A673 (cell line): ENCODE measurements at regions not wholly inside any gene's neighbourhood (a gene's known extent, or its start where the extent isn't known, plus 50 kb on each side); places are given as distances from the start of the nearest gene placed in this dataset.

Experiments used
- EZH2 ChIP-seq: fragments of 200-600 bp; sonication (generic); IDR thresholded peaks from 2 replicates; pipeline ENCODE4 v1.6.1; 2017; ENCODE audit warnings: borderline replicate concordance, low read depth, mild to moderate bottlenecking, mixed read lengths, antibody characterized with exemption, low read length; ENCODE audit not compliant: poor library complexity, severe bottlenecking
- TF ChIP-seq, protein P1 (sequence below): fragments of 300-800, 200-600 bp; sonication (generic); conservative IDR thresholded peaks from 2 replicates; pipeline ENCODE4 v1.5.1; 2017; ENCODE audit warnings: low read depth, mild to moderate bottlenecking, antibody characterized with exemption, low read length, moderate library complexity, mixed read lengths

DNA sequence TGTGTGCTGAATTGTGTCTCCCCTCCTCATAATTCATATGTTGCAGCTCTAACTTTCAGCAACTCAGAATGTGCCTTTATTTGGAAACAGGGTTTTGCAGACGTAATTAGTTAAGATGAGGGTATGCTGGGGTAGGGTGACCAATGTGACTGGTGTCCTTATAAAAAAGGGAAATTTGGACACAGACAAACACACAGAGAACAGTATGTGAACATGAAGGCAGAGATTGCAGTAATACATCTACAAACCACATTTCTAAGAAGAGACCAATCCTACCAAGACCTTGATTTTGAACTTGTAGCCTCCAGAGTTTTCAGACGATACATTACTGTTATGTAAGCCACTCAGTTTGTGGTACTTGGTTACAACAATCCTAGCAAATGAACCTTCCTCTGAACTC is 817.8 kb downstream of the TUSC7 start:
- TF ChIP-seq EZH2, result no peak
- TF ChIP-seq, protein P1, sequence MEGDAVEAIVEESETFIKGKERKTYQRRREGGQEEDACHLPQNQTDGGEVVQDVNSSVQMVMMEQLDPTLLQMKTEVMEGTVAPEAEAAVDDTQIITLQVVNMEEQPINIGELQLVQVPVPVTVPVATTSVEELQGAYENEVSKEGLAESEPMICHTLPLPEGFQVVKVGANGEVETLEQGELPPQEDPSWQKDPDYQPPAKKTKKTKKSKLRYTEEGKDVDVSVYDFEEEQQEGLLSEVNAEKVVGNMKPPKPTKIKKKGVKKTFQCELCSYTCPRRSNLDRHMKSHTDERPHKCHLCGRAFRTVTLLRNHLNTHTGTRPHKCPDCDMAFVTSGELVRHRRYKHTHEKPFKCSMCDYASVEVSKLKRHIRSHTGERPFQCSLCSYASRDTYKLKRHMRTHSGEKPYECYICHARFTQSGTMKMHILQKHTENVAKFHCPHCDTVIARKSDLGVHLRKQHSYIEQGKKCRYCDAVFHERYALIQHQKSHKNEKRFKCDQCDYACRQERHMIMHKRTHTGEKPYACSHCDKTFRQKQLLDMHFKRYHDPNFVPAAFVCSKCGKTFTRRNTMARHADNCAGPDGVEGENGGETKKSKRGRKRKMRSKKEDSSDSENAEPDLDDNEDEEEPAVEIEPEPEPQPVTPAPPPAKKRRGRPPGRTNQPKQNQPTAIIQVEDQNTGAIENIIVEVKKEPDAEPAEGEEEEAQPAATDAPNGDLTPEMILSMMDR, result no peak
